HG03066 (cell line): ENCODE measurements at regions not wholly inside any gene's neighbourhood (a gene's known extent, or its start where the extent isn't known, plus 50 kb on each side); places are given as distances from the start of the nearest gene placed in this dataset.

Experiments used
- ATAC-seq: cut with Tn5 transposase; IDR thresholded peaks from one replicate; pipeline ENCODE4 v1.9.1; 2021; ENCODE audit warnings: low read depth; ENCODE audit not compliant: unreplicated experiment

- no peak for ATAC-seq
These were observed 187.3 kb upstream of the ATP11B start for GRCh38 chr3:182605882-182606611.

GRCh38 chr3:182606905-182607504 lies 186.3 kb upstream of the ATP11B start:
- no peak for ATAC-seq

- no peak for ATAC-seq
These were observed 184.5 kb upstream of the ATP11B start for GRCh38 chr3:182608832-182609231.

- no peak for ATAC-seq
These were observed 183.6 kb upstream of the ATP11B start for GRCh38 chr3:182609575-182610156.

- ATAC-seq: no peak
These were observed 181.0 kb upstream of the ATP11B start for GRCh38 chr3:182612332-182612731.

GRCh38 chr3:182617500-182617899 lies 175.8 kb upstream of the ATP11B start:
- ATAC-seq: no peak

- no peak for ATAC-seq
These were observed 175.1 kb upstream of the ATP11B start for GRCh38 chr3:182618085-182618732.

- no peak for ATAC-seq
These were observed 174.2 kb upstream of the ATP11B start for GRCh38 chr3:182618981-182619591.

GRCh38 chr3:182620723-182621434 lies 172.4 kb upstream of the ATP11B start:
- no peak for ATAC-seq

GRCh38 chr3:182621435-182622240 lies 171.7 kb upstream of the ATP11B start:
- no peak for ATAC-seq

GRCh38 chr3:182622241-182622545 lies 171.1 kb upstream of the ATP11B start:
- no peak for ATAC-seq

GRCh38 chr3:182626484-182627467 lies 166.5 kb upstream of the ATP11B start:
- ATAC-seq: no peak

GRCh38 chr3:182628531-182628930 lies 164.8 kb upstream of the ATP11B start:
- no peak for ATAC-seq

GRCh38 chr3:182629521-182629920 lies 163.8 kb upstream of the ATP11B start:
- no peak for ATAC-seq

GRCh38 chr3:182631183-182632076 lies 161.9 kb upstream of the ATP11B start:
- ATAC-seq: no peak

GRCh38 chr3:182632077-182632393 lies 161.3 kb upstream of the ATP11B start:
- no peak for ATAC-seq

GRCh38 chr3:182633186-182633585 lies 160.1 kb upstream of the ATP11B start:
- no peak for ATAC-seq

GRCh38 chr3:182636646-182637045 lies 156.7 kb upstream of the ATP11B start:
- no peak for ATAC-seq
